ENCODE measurements at regions not wholly inside any gene's neighbourhood (a gene's known extent, or its start where the extent isn't known, plus 50 kb on each side); places are given as distances from the start of the nearest gene placed in this dataset.

GRCh38 chr1:57550092-57550491 is 126.2 kb upstream of the DAB1 start:
- no peaks in the 10 kb centered on the region for H3K36me3 ChIP-seq (ENCODE audit: control insufficient read depth in 1 of 2, insufficient read depth in 2 of 2, low read length in 2 of 2)
- H3K27me3 ChIP-seq (ENCODE audit: insufficient read depth, low read length) = no peaks in the 10 kb centered on the region
- ChIA-PET RAD21 (ENCODE audit: low non-redundant PET in 1 of 2, low total read pairs in 2 of 2, uncharacterized antibody in 2 of 2, unreplicated experiment in 2 of 2) (no interaction called here), CTCF (no interaction called here), POLR2A (no interaction called here)
- H2AFZ ChIP-seq (ENCODE audit: low read depth, low read length, poor library complexity, severe bottlenecking) = no peak overlapping the region
- no peak overlapping the region for H3K4me2 ChIP-seq (ENCODE audit: low read length)
- intact Hi-C loops (cut with micrococcal nuclease) = no loop called here
- H3K4me3 ChIP-seq (replicated peaks in 1 of 2; ENCODE audit: low read depth in 1 of 2, low read length in 2 of 2) = no peak overlapping the region
- H3K9me2 ChIP-seq (ENCODE audit: insufficient read depth) = no peaks in the 10 kb centered on the region
- no peak for DNase-seq (ENCODE audit: low read depth, low spot score)
- TF ChIP-seq JUND (IDR thresholded peaks at IDR 0.05) = no peak
- no peak for TF ChIP-seq TCF7L2 (IDR thresholded peaks at IDR 0.05; ENCODE audit: borderline replicate concordance, extremely low read depth, insufficient read depth, insufficient read length)
- H3K27ac ChIP-seq (ENCODE audit: low read depth, low read length) = no peak overlapping the region
- no peak for ATAC-seq
- H3K4me1 ChIP-seq (ENCODE audit: control insufficient read depth in 1 of 2, insufficient read depth in 2 of 2, low read length in 2 of 2) = no peaks in the 10 kb centered on the region
- BruUV-seq (replicated peaks) = no TSS peak
- no peaks in the 10 kb centered on the region for H3K79me2 ChIP-seq (ENCODE audit: insufficient read depth, low read length)
- H3K9ac ChIP-seq (ENCODE audit: low read length) = no peak overlapping the region
- no peaks in the 10 kb centered on the region for H4K20me1 ChIP-seq (ENCODE audit: insufficient read depth)
- no peaks in the 10 kb centered on the region for H3K9me3 ChIP-seq (ENCODE audit: control insufficient read depth in 1 of 2, insufficient read depth in 1 of 2, low read depth in 1 of 2, low read length in 2 of 2)

- DNase-seq (ENCODE audit: low read depth, low spot score) = no peak
- ChIA-PET CTCF (no interaction called here), POLR2A (no interaction called here), RAD21 (ENCODE audit: low non-redundant PET in 1 of 2, low total read pairs in 2 of 2, uncharacterized antibody in 2 of 2, unreplicated experiment in 2 of 2) (no interaction called here)
- Histone ChIP-seq H3K4me3 (replicated peaks in 1 of 2; ENCODE audit: low read depth in 1 of 2, low read length in 2 of 2) (no peak overlapping the region), H3K9me3 (ENCODE audit: control insufficient read depth in 1 of 2, insufficient read depth in 1 of 2, low read depth in 1 of 2, low read length in 2 of 2) (no peaks in the 10 kb centered on the region), H3K4me2 (ENCODE audit: low read length) (no peak overlapping the region), H3K27ac (ENCODE audit: low read depth, low read length) (no peak overlapping the region), H3K27me3 (ENCODE audit: insufficient read depth, low read length) (no peaks in the 10 kb centered on the region), H3K36me3 (ENCODE audit: control insufficient read depth in 1 of 2, insufficient read depth in 2 of 2, low read length in 2 of 2) (no peaks in the 10 kb centered on the region), H3K9ac (ENCODE audit: low read length) (no peak overlapping the region), H2AFZ (ENCODE audit: low read depth, low read length, poor library complexity, severe bottlenecking) (no peak overlapping the region), H3K9me2 (ENCODE audit: insufficient read depth) (no peaks in the 10 kb centered on the region), H3K79me2 (ENCODE audit: insufficient read depth, low read length) (no peaks in the 10 kb centered on the region), H3K4me1 (ENCODE audit: control insufficient read depth in 1 of 2, insufficient read depth in 2 of 2, low read length in 2 of 2) (no peaks in the 10 kb centered on the region), H4K20me1 (ENCODE audit: insufficient read depth) (no peaks in the 10 kb centered on the region)
- intact Hi-C loops (cut with micrococcal nuclease) = no loop called here
- ATAC-seq = no peak
- TF ChIP-seq CTCF (IDR thresholded peaks at IDR 0.05 in 2 of 3, conservative IDR thresholded peaks at IDR 0.05 in 1 of 3; ENCODE audit: borderline replicate concordance in 1 of 3, insufficient read depth in 1 of 3, low read depth in 2 of 3, low read length in 2 of 3) (no peak), SIN3A (IDR thresholded peaks at IDR 0.05; ENCODE audit: low read depth) (no peak), POLR2AphosphoS5 (IDR thresholded peaks at IDR 0.05; ENCODE audit: low read depth, low read length) (no peak), ZNF274 (IDR thresholded peaks at IDR 0.05; ENCODE audit: low read depth, low read length) (no peak), MAX (IDR thresholded peaks at IDR 0.05) (no peak)
- BruUV-seq (replicated peaks) = no TSS peak
These were observed 125.4 kb upstream of the DAB1 start for GRCh38 chr1:57549300-57549699.
